Stimulated activated naive B cell treated with anti-CD40 and anti-IgM and Interleukin-4, amounts not matched to agents 10 μg/mL and 1 μg/mL and 100 μg/mL, for 72 hours (primary cell): ENCODE measurements at regions not wholly inside any gene's neighbourhood (a gene's known extent, or its start where the extent isn't known, plus 50 kb on each side); places are given as distances from the start of the nearest gene placed in this dataset.

ENCODE experiments used
- ATAC-seq, 2 donors: fragments of 150-1000 bp; cut with Tn5 transposase; replicated peaks; 2 replicates each; pipeline ENCODE4 v1.10.0; 2021; ENCODE audit warnings: moderate library complexity in 1 of 2
- DNase-seq: peaks from one replicate; pipeline ENCODE4 v3.0.0; 2021
- H3K27ac Mint-ChIP-seq: one replicate; pipeline ENCODE4 v1.8.0; 2022; ENCODE audit warnings: mild to moderate bottlenecking, mixed read lengths
- H3K27me3 Mint-ChIP-seq, 2 donors: one replicate each; pipeline ENCODE4 v1.8.0; 2022; ENCODE audit warnings: mixed read lengths in 2 of 2
- H3K36me3 Mint-ChIP-seq, 2 donors: one replicate each; pipeline ENCODE4 v1.8.0; 2022; ENCODE audit warnings: mixed read lengths in 2 of 2, mild to moderate bottlenecking in 1 of 2
- H3K4me1 Mint-ChIP-seq, 2 donors: one replicate each; pipeline ENCODE4 v1.8.0; 2022; ENCODE audit warnings: mixed read lengths in 2 of 2, mild to moderate bottlenecking in 1 of 2
- H3K4me3 Mint-ChIP-seq, 2 donors: one replicate each; pipeline ENCODE4 v1.8.0; 2022; ENCODE audit warnings: mild to moderate bottlenecking in 2 of 2, mixed read lengths in 2 of 2, moderate library complexity in 1 of 2
- H3K9me3 Mint-ChIP-seq, 2 donors: one replicate each; pipeline ENCODE4 v1.8.0; 2022; ENCODE audit warnings: mixed read lengths in 2 of 2, mild to moderate bottlenecking in 1 of 2

DNA sequence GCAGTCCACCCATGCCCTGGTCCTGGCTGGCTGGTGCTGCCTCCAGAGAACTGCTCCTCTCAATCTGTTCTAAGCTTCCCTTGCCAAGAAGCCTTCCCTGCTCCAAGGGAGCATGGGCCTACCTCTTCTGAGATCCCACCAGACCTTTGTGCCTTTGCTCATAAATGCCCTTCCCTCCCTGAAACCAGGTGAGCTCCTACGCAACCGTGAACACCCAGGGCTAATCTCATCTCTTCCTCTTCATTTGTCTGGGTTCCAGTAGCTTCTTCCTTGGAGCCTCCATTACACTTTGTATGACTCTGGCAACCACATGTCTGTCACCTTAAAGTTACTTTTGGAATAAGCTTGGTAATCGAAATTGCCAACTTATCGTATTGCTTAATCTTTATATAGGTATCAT lies 270.6 kb downstream of the PBX3 start:
- H3K27ac Mint-ChIP-seq: no peak overlapping the region
- H3K36me3 Mint-ChIP-seq: no peaks in the 10 kb centered on the region
- H3K9me3 Mint-ChIP-seq: no peaks in the 10 kb centered on the region

DNA sequence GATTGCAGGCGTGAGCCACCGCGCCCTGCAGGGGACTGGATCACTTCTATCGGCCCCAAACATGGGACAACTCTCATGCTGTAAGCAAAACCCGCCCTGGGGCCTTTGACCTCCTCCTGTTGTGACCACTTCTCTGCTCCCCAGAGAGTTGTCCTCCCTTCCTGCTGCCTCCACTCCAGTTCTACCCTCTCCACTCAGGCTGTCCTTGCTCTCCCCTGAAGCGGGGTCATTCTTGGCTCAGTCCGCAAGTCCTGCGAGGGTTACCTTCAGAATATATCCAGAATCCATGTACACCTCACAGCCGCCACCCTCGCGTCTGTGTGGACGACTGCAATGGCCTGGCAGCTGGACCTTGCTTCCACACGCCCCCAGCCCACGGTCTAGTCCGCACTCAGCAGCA lies 273.7 kb downstream of the PBX3 start:
- no peaks in the 10 kb centered on the region for H3K4me1 Mint-ChIP-seq
- peaks cover 6 to 15% of the 10 kb centered on the region in 2 donors for H3K27me3 Mint-ChIP-seq
- DNase-seq (no peak), ATAC-seq (no peak)
- H3K36me3 Mint-ChIP-seq: no peaks in the 10 kb centered on the region
- no peaks in the 10 kb centered on the region for H3K9me3 Mint-ChIP-seq
- no peak overlapping the region for H3K4me3 Mint-ChIP-seq
- no peak overlapping the region for H3K27ac Mint-ChIP-seq

More for the DNA sequence above, 270.6 kb downstream of the PBX3 start:
- DNase-seq (no peak), ATAC-seq (no peak)
- Mint-ChIP-seq H3K27me3 (peaks cover 6 to 24% of the 10 kb centered on the region in 2 donors), H3K4me1 (no peaks in the 10 kb centered on the region), H3K4me3 (no peak overlapping the region)

DNA sequence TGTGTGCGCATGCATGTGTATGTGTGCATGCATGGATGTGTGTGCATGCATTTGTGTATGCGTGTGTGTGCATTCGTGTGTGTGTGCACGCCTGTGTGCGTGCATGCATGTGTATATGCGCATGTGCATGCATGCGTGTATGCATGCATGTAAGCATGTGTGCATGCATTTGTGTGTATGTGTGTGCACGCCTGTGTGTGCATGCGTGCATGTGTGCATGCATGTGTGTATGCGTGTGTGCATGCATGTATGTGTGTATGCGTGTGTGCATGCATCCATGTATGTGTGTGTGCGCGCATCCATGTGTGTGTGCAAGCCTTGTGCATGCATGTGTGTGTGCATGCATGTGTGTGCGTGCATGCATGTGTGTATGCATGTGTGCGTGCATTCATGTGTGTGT lies 276.8 kb downstream of the PBX3 start:
- Mint-ChIP-seq H3K4me1 (no peaks in the 10 kb centered on the region), H3K4me3 (no peak overlapping the region), H3K27ac (no peak overlapping the region), H3K9me3 (peaks cover 0 to 2% of the 10 kb centered on the region in 2 donors), H3K27me3 (peaks cover 6 to 20% of the 10 kb centered on the region in 2 donors), H3K36me3 (no peaks in the 10 kb centered on the region)
- ATAC-seq (no peak), DNase-seq (no peak)

DNA sequence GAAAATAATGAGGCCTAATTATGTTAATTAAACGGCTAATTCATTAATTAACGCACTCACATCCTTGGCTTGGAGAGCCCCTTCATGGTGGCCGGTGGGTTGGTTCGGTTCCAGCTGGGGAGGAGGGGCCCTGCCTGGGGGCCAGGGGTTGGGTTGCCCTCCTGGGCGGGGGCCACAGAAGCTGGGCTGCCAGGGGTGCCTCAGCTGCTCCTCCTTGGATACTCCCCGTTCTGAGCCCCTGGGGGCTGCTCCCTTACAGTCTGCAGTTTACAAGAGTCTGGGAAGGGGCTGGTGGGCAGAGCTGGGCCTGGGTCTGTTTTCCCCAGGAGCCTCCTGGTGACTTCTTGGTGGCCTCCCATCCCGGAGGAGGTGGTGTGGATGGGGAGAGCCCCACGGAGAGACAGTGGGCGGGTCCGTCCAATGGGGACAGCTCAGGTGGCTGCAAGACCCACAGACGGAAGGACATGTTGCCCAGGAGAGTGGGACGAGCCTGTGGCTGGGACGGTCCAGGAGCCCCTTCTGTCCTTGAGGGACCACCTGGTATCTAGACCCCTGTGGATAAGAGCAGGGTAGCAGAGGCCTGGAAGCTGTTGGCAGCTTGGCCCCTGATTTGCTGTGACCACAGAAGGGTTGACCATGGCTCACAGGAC lies 277.5 kb downstream of the PBX3 start:
- no peak for ATAC-seq
- peaks cover 6 to 20% of the 10 kb centered on the region in 2 donors for H3K27me3 Mint-ChIP-seq
- no peak overlapping the region for H3K27ac Mint-ChIP-seq
- H3K4me1 Mint-ChIP-seq: no peaks in the 10 kb centered on the region
- H3K36me3 Mint-ChIP-seq: no peaks in the 10 kb centered on the region
- DNase-seq: no peak
- H3K4me3 Mint-ChIP-seq: no peak overlapping the region
- peaks cover 0 to 2% of the 10 kb centered on the region in 2 donors for H3K9me3 Mint-ChIP-seq

DNA sequence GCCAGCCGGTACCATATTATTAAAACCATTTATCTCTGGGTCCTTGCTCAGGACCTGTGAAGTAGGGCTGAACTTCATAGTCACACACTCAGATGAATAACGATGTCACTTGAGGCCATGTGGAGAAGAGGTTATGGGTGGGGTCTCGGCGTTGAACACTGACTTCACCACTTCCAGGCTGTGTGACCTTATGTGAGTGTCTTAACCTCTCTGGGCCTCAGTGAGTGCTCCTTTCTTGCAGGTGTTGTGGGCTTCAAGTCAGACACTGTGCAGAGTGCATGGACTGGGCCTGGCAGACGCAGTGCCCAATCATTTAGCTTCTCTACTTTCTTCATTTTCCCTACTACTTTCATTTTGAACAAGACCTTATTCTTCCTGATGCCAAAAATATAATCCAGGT lies 278.8 kb downstream of the PBX3 start:
- no peak overlapping the region for H3K27ac Mint-ChIP-seq
- peaks cover 0 to 2% of the 10 kb centered on the region in 2 donors for H3K9me3 Mint-ChIP-seq
- no peaks in the 10 kb centered on the region for H3K4me1 Mint-ChIP-seq
- no peaks in the 10 kb centered on the region for H3K36me3 Mint-ChIP-seq
- DNase-seq (no peak), ATAC-seq (no peak)
- peaks cover 10 to 25% of the 10 kb centered on the region in 2 donors for H3K27me3 Mint-ChIP-seq
- H3K4me3 Mint-ChIP-seq: no peak overlapping the region

DNA sequence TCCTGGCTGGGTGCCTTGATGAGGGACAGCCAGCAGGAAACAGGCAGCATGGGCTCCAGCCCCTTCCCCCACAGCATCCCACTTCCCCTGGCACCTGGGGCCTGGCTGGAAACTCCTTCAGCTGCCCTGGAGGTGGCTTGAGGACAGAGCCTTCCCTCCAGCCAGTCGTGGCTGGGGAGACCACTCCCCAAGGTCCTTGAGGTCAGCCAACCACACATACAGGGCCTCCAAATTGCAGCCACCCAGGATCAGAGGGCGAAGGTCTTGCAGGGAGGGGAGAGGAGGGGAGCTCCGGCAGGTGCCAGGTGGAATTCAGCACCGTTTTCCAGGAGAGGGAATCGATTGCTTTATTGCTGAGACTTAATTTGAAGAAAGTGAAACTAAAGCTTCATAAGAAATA lies 280.4 kb downstream of the PBX3 start:
- H3K27me3 Mint-ChIP-seq: peaks cover 16% of the 10 kb centered on the region in 2 donors
- H3K4me1 Mint-ChIP-seq: no peaks in the 10 kb centered on the region
- H3K27ac Mint-ChIP-seq: no peak overlapping the region
- no peak for ATAC-seq
- H3K36me3 Mint-ChIP-seq: no peaks in the 10 kb centered on the region
- no peak for DNase-seq
- H3K9me3 Mint-ChIP-seq: peaks cover 0 to 2% of the 10 kb centered on the region in 2 donors
- no peak overlapping the region for H3K4me3 Mint-ChIP-seq

DNA sequence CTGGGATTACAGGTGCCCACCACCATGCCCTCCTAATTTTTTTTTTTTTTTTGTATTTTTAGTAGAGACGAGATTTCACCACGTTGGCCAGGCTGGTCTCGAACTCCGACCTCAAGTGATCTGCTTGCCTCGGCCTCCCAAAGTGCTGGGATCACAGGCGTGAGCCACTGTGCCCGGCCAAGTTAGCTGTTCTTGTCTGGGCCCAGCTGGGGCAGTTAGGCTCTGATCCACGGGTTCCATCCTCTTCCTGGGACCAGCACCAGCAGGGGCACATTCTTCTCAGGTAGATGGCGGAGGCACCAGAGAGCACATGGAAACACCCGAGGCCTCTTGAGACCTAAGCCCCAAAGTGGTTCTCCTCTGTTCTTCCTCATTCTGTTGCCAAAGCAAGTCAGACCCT lies 281.6 kb downstream of the PBX3 start:
- peaks cover 23 to 25% of the 10 kb centered on the region in 2 donors for H3K27me3 Mint-ChIP-seq
- DNase-seq (no peak), ATAC-seq (no peak)
- H3K36me3 Mint-ChIP-seq: no peaks in the 10 kb centered on the region
- H3K4me3 Mint-ChIP-seq: no peak overlapping the region
- H3K9me3 Mint-ChIP-seq: peaks cover 0 to 2% of the 10 kb centered on the region in 2 donors
- no peaks in the 10 kb centered on the region for H3K4me1 Mint-ChIP-seq
- H3K27ac Mint-ChIP-seq: no peak overlapping the region

DNA sequence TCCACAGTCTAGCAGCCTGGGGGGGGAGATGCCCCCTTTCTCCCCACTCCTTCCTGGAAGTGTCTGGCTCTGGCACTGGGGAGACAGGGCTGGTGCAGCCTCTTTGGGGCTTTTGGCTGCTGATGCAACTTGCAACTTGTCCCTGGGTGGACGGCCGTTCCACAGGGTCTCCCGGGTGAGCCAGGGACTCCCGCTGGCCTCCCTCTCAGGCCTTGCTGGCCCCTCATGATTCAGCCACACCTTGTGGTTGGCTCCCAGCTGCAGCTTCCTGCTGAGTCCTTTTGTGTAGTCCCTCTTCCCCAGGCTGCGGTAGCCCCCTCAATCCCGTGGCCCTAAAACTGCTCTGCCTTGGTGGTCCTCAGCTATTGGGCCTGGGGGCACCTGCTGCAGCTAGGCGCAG lies 283.5 kb downstream of the PBX3 start:
- H3K4me1 Mint-ChIP-seq: no peaks in the 10 kb centered on the region

DNA sequence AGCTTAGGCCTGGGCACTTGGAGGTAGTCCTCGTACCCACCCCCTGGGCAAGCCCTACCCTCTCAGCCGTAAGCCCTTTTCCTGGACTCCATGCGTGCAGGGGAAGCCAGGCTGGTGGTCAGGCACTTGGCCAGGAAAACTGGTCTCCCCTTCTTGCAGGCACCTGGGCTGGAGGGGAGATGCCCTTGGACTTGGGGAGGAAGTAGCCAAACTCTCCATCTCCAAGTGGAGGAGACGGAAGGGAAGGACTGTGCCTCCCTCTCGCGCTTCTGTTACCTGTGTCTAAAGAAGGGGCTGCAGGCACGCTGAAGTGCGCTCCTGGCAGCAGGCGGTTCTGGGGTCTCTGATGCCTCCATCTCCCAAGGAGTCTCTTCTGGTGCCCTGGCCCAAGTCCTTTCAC lies 283.9 kb downstream of the PBX3 start:
- peaks cover 0 to 2% of the 10 kb centered on the region in 2 donors for H3K9me3 Mint-ChIP-seq
- H3K27ac Mint-ChIP-seq: no peak overlapping the region
- H3K4me3 Mint-ChIP-seq: no peak overlapping the region
- peaks cover 40 to 42% of the 10 kb centered on the region in 2 donors for H3K27me3 Mint-ChIP-seq
- H3K4me1 Mint-ChIP-seq: no peaks in the 10 kb centered on the region
- DNase-seq (no peak), ATAC-seq (no peak)
- no peaks in the 10 kb centered on the region for H3K36me3 Mint-ChIP-seq

More for the DNA sequence above, 283.5 kb downstream of the PBX3 start:
- ATAC-seq: no peak
- Mint-ChIP-seq H3K27ac (no peak overlapping the region), H3K4me3 (no peak overlapping the region), H3K36me3 (no peaks in the 10 kb centered on the region), H3K27me3 (peaks cover 40 to 42% of the 10 kb centered on the region in 2 donors), H3K9me3 (peaks cover 0 to 2% of the 10 kb centered on the region in 2 donors)
- DNase-seq: no peak

DNA sequence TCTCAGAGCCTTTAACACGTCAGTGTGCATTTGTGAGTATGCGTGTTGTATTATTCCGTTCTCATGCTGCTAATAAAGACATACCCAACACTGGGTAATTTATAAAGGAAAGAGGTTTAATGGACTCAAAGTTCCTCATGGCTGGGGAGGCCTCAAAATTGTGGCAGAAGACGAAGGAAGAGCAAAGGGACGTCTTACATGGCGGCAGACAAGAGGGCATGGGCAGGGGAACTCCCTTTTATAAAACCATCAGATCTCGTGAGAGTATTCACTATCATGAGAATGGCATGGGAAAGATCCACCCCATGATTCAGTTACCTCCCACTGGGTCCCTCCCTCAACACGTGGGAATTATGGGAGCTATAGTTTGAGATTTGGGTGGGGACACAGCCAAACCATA lies 285.0 kb downstream of the PBX3 start:
- H3K27me3 Mint-ChIP-seq: peaks cover 39 to 42% of the 10 kb centered on the region in 2 donors
- H3K27ac Mint-ChIP-seq: no peak overlapping the region
- no peaks in the 10 kb centered on the region for H3K36me3 Mint-ChIP-seq
- H3K4me1 Mint-ChIP-seq: no peaks in the 10 kb centered on the region
- H3K4me3 Mint-ChIP-seq: no peak overlapping the region
- DNase-seq: no peak
- peaks cover 0 to 2% of the 10 kb centered on the region in 2 donors for H3K9me3 Mint-ChIP-seq
- no peak for ATAC-seq

DNA sequence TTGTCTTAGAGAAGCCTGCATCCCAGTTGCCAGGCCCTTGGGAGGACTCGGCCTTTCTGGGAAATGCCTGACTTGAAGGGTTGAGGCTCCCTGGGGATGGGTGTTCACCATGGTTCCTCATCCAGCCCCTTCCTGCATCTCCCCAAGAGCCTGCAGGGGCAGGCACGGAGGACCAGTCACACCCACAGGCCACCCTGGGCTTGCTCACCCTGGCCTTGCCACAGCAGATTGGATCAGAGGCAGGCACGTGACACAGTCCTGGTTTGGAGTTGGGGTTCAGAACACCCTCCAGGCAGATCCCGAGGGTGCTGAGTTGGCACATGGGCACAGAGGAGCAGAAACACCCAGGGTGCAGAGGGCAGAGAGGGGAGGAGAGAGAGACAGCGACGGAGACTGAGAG lies 286.1 kb downstream of the PBX3 start:
- ATAC-seq: no peak
- no peak overlapping the region for H3K4me3 Mint-ChIP-seq
- H3K27ac Mint-ChIP-seq: no peak overlapping the region
- H3K9me3 Mint-ChIP-seq: no peaks in the 10 kb centered on the region
- peaks cover 40 to 48% of the 10 kb centered on the region in 2 donors for H3K27me3 Mint-ChIP-seq
- H3K4me1 Mint-ChIP-seq: no peaks in the 10 kb centered on the region
- DNase-seq: no peak
- H3K36me3 Mint-ChIP-seq: no peaks in the 10 kb centered on the region

DNA sequence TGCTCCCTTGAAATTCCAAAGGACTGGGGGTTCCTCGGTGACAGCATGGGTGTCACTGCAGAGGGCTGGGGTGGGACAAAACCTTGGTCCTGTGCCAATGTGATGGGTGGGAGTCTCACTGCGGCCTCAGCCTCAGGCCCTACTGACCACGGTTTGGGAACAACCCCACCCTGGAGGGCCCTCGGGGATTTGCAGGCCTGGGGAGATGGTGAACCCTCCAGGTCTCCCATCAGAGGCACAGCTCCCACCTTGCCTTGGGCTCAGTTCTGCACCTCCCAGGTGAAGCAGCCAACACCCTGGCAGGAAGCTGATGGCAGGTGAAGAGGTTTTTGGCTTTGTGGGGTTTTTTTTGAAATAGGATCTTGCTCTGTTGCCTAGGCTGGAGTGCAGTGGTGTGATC lies 286.8 kb downstream of the PBX3 start:
- no peaks in the 10 kb centered on the region for H3K9me3 Mint-ChIP-seq
- H3K4me3 Mint-ChIP-seq: no peak overlapping the region
- peaks cover 42 to 49% of the 10 kb centered on the region in 2 donors for H3K27me3 Mint-ChIP-seq
- DNase-seq (no peak), ATAC-seq (no peak)
- H3K27ac Mint-ChIP-seq: no peak overlapping the region
- no peaks in the 10 kb centered on the region for H3K4me1 Mint-ChIP-seq
- no peaks in the 10 kb centered on the region for H3K36me3 Mint-ChIP-seq

DNA sequence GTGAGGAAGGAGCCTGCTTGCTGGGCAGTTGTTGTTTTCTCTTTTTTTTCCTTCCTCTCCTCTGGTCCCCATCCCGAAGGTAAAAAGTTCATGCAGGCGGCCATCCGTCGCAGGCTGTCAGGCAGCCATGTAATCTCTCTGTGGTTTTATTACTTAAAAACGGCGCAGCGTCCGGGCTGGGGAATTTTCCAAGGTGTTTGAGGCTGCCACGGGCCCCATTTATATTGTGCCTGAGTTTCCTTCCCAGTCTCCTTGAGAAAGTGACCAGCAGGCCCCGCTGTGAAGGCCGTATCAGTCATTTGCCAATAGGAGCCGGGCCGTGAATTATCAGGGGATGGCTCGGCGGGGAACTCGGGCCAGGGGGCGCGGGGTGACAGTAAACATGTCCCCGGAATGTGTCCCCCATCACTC lies 289.7 kb downstream of the PBX3 start:
- Mint-ChIP-seq H3K27me3 (peaks cover 41 to 57% of the 10 kb centered on the region in 2 donors), H3K36me3 (no peaks in the 10 kb centered on the region), H3K4me3 (no peak overlapping the region), H3K4me1 (no peaks in the 10 kb centered on the region), H3K9me3 (peaks cover 0 to 4% of the 10 kb centered on the region in 2 donors), H3K27ac (no peak overlapping the region)
- ATAC-seq: no peak
- DNase-seq: no peak

DNA sequence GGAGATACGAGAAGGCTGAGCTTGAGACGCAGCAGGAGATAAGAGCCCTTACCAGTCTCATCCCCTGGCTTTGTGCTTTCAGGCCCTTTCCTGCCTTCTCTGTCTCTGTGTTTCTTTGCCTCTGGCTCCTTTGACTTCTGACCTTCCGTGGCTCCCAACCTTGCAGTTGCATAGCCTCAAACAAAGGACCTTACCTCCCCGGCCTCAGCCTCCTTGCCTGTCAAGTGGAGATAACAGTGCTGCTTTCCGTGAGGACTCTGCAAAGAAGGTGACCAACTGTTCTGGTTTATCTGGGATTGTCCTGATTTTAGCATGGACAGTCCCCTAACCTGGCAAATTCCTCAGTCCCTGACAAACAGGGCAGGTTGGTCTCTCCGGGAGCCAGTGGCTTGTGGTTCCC lies 287.8 kb upstream of the MVB12B start:
- no peak overlapping the region for H3K27ac Mint-ChIP-seq
- ATAC-seq: no peak

DNA sequence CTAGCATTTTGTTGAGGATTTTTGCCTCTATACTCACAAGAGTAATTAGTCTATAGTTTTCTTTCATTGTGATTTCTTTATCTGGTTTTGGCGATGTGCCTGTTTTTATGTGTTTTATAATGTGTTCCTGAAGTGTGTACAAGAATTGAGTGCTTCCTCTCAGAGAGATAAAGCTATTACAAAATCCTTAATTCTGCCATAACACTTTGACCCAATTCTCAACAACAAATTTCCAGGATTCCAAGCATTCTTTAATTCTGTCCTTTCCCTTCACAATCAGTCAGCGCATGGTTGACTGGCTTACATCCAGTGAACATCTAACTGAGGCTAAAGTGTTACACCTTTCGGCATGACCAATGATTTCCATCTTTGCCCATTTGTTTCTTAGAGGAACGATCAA lies 282.9 kb upstream of the MVB12B start:
- H3K4me3 Mint-ChIP-seq: no peak overlapping the region
- H3K36me3 Mint-ChIP-seq: peaks cover 9 to 13% of the 10 kb centered on the region in 2 donors
- H3K27me3 Mint-ChIP-seq: peaks cover 34 to 66% of the 10 kb centered on the region in 2 donors

More for the DNA sequence above, 287.8 kb upstream of the MVB12B start:
- Mint-ChIP-seq H3K9me3 (peaks cover 6 to 7% of the 10 kb centered on the region in 2 donors), H3K27me3 (peaks cover 34 to 55% of the 10 kb centered on the region in 2 donors), H3K4me1 (no peaks in the 10 kb centered on the region), H3K36me3 (peaks cover 2 to 3% of the 10 kb centered on the region in 2 donors), H3K4me3 (no peak overlapping the region)
- no peak for DNase-seq

More for the DNA sequence above, 282.9 kb upstream of the MVB12B start:
- Mint-ChIP-seq H3K9me3 (peaks cover 17 to 18% of the 10 kb centered on the region in 2 donors), H3K4me1 (no peaks in the 10 kb centered on the region), H3K27ac (no peak overlapping the region)
- DNase-seq (no peak), ATAC-seq (no peak)
